HG03159 (cell line): ENCODE measurements at regions not wholly inside any gene's neighbourhood (a gene's known extent, or its start where the extent isn't known, plus 50 kb on each side); places are given as distances from the start of the nearest gene placed in this dataset.
A peak's percentile ranks its signal among the peaks of the same experiment; 100 is the strongest.
"Not testable (repeated sequence)": the region's sequence is repeated elsewhere in the genome, so short reads cannot be mapped to it uniquely, and the experiment has no call there.

Experiments used
- ATAC-seq: cut with Tn5 transposase; IDR thresholded peaks from one replicate; pipeline ENCODE4 v1.9.1; 2021; ENCODE audit warnings: mild to moderate bottlenecking, moderate library complexity; ENCODE audit not compliant: unreplicated experiment

GRCh38 chr4:64857198-64857597 lies 447.9 kb upstream of the TECRL start:
- ATAC-seq = no peak

- ATAC-seq = no peak
Measured at GRCh38 chr4:64846417-64846816, 437.2 kb upstream of the TECRL start.

GRCh38 chr4:64829749-64830148 lies 420.5 kb upstream of the TECRL start:
- ATAC-seq = no peak

- ATAC-seq = no peak
Measured at GRCh38 chr4:64824591-64824990, 415.3 kb upstream of the TECRL start.

GRCh38 chr4:64822405-64822804 lies 413.2 kb upstream of the TECRL start:
- no peak for ATAC-seq

GRCh38 chr4:64821219-64821976 lies 412.1 kb upstream of the TECRL start:
- no peak for ATAC-seq

GRCh38 chr4:64814616-64815015 lies 405.4 kb upstream of the TECRL start:
- ATAC-seq = no peak

- no peak for ATAC-seq
Measured at GRCh38 chr4:64807821-64808220, 398.6 kb upstream of the TECRL start.

- ATAC-seq = no peak
Measured at GRCh38 chr4:64799751-64800150, 390.5 kb upstream of the TECRL start.

- not testable (repeated sequence) for ATAC-seq
Measured at GRCh38 chr4:64798828-64799227, 389.6 kb upstream of the TECRL start.

GRCh38 chr4:64796581-64796980 lies 387.3 kb upstream of the TECRL start:
- ATAC-seq = no peak

GRCh38 chr4:64784125-64784524 lies 374.9 kb upstream of the TECRL start:
- no peak for ATAC-seq

- peak; percentile 69 for ATAC-seq
Measured at GRCh38 chr4:64781737-64782326, 372.6 kb upstream of the TECRL start.

- no peak for ATAC-seq
Measured at GRCh38 chr4:64780664-64781063, 371.4 kb upstream of the TECRL start.

- no peak for ATAC-seq
Measured at GRCh38 chr4:64777286-64777685, 368.0 kb upstream of the TECRL start.

- ATAC-seq = no peak
Measured at GRCh38 chr4:64776820-64777219, 367.6 kb upstream of the TECRL start.

GRCh38 chr4:64774626-64775025 lies 365.4 kb upstream of the TECRL start:
- ATAC-seq = no peak

GRCh38 chr4:64771149-64771548 lies 361.9 kb upstream of the TECRL start:
- no peak for ATAC-seq

GRCh38 chr4:64767547-64767946 lies 358.3 kb upstream of the TECRL start:
- ATAC-seq = no peak

GRCh38 chr4:64766565-64766964 lies 357.3 kb upstream of the TECRL start:
- no peak for ATAC-seq

- ATAC-seq = no peak
Measured at GRCh38 chr4:64756016-64756415, 346.8 kb upstream of the TECRL start.

GRCh38 chr4:64747919-64748715 lies 338.9 kb upstream of the TECRL start:
- no peak for ATAC-seq
